ENCODE measurements at regions not wholly inside any gene's neighbourhood (a gene's known extent, or its start where the extent isn't known, plus 50 kb on each side); places are given as distances from the start of the nearest gene placed in this dataset.

DNA sequence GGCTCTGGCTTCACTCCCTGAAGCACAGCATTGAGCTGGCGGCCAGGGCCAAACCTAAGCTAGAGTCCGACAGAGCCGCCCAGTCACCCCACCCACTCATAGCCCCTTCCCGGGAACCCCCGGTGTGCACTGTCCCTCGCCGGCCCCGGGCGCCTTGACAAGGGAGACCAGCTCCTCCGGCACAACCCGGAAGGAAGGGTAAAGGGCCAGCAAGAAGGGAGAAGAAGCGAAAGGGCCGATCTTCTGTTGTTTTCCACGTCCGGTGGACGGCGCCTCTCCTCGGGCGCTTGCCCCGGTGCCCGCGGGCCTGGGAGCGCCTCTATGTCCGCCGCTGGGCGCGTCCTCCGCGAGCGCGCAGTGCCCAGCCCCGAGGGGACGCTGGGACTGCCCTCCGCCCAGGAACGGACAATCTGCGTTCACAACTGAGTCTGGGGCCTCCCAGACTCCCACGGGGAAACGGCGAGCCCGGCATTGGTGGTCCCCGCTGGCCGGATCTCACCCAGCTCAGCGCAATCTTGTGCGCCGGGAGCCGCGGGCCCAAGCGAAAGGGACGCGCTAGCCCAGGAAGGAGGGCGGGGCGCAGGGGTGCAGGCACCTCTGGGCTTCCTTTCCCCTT, 172.5 kb upstream of the MIR17HG start:
- DNase-seq: no peak

DNA sequence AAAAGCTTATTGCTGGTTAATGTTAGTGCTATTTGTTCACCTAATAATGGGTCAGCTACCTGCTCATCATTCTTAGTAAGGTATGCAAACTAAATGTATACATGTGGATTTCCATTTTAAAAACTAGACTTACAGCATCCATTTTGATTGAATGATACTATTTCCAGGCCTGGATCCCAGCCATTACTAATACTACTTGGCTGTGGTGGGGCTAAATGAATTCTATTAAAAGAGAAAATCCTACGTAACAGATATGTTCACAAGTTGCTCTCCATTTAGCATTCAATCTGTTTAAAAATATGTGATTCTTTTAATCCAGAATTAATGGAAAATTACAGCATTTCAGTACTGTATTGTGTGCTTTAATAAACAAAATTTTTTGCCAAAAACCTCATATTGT, 169.4 kb upstream of the MIR17HG start:
- DNase-seq: no peak

DNA sequence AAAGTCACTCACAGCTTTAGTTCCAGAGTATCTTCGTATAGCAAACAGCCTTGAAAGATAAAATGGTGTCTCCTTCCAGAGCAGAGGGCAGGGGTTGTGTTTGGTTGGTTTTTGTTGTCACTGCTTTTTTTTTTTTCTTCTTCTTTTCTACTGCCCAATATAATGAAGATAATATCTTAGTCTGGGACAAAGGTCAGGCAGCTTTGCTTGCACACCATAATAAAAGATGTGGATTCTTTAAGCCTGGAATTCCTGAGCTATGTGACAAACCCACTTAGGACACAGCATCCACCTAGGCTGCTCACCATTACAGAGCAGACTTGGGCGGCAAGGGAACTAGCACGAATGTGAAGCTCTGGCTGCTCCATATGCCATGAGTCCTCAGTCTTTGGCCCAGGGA, 165.6 kb upstream of the MIR17HG start:
- no peak for DNase-seq

DNA sequence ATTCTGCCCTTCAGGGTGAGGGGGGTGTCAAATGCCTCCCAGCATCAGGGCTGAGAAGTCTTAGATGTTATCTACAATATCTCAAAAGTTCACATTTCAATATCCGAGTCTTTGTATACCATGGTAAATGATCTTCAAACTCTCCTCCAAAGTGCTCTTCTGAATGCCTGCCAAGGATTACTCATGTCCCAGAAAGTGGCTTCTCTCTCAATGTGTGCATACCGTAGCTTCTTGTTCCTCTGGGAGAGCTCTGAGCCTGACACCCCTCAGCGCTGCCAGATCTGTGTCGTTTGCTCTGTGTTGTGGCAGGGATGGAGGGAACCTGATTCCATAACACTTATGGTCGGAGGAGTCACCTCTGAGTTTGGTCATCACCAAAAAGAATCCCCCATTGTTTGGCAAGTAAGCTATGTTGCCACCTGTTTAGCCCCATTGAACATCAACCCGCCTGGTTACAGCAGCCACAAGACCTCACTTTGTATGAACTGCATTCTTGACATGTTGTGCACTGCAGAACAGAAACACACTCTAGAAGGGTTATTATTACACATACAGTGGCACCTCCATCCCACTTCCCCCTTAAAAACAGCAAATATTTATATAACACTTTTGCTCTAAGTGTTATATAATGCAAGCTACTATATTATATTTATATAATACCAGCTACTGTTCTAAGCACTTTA, 163.1 kb upstream of the MIR17HG start:
- DNase-seq: no peak

DNA sequence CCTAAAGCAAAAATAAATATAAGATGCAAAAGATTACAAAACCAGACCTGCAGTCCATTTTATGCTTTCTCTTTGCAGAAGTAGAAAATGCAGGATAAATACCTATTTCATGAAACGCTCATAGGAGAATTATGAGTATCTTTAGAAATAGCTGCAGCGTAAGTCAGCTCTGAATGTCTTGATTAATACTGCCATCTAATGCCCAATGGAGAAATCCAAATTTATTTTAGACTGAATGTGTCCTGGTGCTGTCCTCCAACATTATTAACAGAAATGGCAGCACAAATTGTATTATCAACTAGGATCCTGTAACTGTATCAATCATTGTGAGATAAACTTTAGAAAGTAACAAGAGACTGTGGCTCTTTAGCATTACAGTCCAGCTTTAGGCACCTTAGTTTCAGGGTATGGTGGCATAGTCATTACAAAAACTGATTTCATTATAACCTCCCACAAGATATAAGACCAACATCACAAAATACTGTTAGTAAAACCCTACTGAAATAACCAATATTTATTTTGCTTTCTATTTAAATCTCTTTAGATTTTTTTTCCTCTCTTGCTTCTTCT, 162.1 kb upstream of the MIR17HG start:
- DNase-seq: peak; percentile 58

DNA sequence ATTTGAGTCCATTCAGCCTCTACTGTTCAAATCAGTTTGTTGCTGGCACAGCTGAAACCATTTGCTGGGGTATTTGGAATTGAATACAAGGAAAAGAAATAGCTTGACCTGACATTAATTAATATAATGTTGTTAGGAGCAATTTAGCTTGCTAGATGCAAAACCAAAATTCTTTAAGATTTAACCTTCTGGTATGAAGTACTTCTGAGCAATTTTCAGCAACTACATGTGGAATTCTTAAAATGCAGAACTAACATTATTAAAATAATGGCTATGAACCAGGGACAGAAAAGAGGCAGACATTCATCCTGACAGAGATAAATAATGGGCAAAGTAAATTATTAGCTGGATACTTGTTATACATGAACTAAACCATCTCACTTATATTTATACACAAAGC, 160.0 kb upstream of the MIR17HG start:
- no peak for DNase-seq

DNA sequence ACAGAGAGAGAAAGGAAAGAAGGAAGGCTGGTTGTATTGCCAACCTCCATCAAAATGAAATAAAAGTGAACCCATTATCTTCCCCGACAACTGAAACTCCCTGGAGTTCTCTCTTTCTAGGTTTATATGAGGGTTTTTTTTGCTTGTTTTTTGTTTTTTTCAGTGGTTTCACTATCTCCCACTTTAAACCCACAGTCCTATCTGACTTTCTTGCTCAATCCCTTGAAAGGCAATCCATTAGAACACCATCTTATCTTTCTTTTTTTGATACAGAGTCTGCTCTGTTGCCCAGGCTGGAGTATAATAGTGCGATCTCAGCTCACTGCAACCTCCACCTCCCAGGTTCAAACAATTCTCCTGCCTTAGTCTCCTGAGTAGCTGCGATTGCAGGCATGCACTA, 158.0 kb upstream of the MIR17HG start:
- DNase-seq: no peak

DNA sequence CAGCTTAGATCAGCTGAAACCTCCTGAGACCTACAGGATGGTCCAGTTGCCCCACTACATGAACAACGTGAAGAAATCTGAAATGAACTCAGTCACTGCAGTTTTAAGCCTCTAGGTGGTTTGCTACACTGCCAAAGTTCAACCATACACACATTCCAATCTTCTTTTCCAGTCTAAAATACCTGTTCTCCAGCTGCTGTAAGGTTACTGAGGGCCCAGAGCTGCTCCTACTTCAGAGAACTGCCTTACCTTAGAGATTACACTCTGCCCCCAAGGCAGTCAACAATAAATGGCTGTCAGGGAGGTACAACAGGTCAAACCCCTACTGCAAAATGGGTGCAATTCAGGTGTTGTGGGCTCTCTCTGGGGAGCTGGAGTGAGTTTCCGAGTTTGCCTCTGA, 154.1 kb upstream of the MIR17HG start:
- DNase-seq: no peak

DNA sequence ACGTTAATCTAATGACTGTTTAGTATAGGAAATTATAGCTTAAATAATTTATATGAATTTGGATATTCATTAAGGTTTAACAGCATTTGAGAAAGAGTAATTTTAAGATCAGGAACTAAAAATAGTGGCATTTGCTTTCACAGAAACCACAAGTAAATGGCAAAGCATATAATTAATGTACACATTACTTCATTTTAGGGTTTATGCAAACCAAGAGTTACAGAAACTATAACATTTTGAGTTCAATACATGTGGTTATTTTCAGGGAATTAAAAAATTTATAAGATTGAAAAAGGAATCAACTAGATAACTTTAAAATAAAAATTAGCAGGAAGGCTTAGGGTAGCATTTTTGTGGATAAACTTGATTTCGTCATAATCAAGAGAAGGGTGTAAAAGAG, 151.7 kb upstream of the MIR17HG start:
- no peak for DNase-seq

DNA sequence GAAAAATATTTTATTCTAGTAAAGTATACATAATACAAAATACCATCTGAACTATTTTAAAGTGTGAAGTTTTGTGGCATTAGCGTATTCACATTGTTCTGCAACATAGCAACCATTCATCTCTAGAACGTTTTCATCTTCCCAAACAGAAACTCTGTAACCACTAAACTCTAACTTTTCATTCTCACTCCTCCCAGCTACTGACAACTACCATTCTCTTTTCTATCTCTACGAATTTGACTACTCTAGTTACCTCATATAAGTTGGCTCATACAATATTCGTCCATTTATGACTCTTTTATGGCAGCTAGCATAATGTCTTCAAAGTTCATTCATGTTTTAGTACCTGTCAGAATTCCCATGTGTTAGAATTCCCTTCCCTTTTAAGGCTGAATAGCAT, 150.5 kb upstream of the MIR17HG start:
- DNase-seq: no peak

DNA sequence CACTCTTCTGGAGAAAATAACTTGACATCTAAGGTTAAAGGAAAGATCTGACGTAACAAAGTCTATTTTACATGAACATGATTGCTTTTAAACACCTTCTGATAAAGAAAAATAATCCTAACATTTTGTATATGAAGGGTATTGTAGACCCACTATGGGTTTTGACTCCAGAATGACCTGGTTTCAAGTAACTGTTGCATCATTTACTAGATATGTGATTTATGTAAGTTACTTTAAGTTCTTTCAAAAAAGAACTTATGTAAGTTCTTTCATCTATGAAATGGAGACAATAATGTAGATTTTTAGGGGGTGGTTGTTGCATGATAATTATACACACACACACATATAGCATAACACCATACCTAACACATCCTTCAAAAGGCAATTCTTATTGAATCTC, 147.6 kb upstream of the MIR17HG start:
- no peak for DNase-seq

DNA sequence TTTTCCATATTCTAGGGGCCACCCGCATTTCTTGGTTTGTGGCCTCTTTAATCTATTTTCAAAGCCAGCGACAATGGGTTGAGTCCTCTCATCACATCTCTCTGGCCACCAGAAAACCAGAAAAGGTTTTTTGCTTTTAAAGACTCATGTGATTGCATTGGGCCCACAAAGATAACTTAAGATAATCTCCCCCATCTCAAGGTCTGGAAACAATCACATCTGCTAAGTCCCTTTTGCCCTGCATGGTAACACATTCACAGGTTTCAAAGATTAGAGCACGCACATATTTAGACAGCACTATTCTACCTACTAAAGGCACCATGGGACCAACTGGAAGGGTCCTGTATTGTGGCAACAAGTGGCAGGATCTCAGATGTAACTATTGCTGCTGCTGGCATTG, 147.0 kb upstream of the MIR17HG start:
- DNase-seq: no peak

DNA sequence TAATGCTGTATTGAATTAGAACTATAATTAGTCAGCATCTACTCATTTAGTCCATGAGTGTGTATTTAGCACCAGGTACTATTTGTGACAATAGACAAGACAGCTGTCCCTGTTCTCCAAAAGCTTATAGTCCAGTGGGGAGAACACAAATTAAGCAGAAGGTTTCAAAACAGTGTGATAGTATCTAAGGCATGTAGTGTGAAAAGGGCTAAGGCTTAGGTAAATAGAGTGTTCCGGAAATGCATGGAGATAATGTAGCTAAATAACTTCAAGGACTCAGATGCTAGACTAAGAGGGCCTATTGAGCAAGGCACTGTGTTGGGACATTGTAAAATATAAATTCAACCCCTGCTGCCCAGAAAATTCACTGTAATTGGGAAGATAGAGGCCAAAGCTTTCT, 144.1 kb upstream of the MIR17HG start:
- DNase-seq: peak; percentile 18

DNA sequence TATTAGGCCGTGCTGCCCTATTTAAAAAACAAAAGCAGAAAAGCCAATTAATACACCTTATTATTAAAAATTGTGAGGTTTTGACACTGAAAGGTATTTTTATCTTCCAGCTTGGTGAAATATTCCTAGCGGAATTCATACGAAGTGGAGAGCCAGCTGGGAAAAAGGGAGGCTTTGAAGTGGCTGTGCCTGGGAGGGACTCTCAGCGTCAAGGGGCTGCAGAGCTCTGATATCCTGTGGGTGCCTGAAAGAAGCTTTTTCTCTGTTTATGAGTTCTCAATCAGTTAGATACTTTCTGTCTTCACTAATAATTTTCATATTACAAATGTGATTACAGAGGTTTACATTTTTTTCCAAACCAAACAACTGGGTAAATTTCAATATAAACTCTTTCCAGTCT, 140.2 kb upstream of the MIR17HG start:
- no peak for DNase-seq

DNA sequence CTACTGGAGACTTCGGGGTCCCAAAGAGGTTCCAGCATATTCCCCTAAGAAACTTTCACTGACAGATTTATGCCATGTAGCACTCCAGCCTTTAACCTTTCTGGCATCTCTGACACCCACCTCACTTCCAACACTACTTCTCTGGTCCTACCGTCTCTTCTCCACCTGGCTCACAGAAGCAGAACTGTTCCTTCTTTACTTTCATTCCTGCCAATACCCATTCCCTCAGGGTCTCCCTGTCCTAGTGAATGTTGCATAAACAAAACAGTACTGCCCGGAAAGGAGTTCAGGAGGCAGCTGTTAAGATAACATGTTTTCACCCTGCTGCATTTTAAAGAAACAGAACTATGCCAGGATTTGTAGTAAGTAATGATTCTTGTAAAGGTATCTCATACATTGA, 136.0 kb upstream of the MIR17HG start:
- DNase-seq: no peak

DNA sequence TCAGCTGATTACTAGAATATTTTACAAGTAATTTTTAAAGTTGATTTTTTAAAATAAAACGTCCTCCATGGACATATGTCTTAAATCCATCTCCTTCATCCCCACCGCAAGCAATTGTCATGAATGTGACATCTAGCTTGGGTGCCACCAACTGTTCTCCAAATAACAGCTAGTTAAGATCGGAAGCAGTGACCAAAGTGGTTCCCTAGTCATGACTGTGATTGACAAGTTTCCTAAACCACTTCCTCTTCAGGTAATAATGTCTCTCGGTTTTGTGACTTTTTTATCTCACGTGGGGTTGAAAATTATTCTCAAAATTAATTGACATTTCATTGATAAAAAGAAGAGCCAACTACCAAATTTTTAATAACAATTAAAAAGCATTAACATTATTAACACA, 135.3 kb upstream of the MIR17HG start:
- DNase-seq: no peak

DNA sequence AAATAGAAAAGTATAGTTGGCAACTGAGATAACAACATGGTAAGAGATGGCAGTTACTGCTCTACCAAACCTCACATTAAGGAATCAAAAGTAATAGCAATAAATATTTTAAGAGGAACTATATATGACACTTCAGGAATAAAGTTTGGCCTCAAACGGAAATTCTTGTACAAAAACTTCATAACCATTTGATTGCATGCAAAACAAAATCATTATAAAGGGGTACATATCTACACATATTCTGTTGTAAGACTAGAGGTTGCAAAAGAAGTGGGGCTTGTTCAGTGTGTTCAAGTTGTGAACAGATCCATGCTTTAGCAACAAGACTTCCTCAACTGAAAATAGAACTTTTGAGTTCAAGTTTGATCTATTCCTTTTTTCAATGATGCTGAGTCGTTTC, 133.5 kb upstream of the MIR17HG start:
- no peak for DNase-seq

DNA sequence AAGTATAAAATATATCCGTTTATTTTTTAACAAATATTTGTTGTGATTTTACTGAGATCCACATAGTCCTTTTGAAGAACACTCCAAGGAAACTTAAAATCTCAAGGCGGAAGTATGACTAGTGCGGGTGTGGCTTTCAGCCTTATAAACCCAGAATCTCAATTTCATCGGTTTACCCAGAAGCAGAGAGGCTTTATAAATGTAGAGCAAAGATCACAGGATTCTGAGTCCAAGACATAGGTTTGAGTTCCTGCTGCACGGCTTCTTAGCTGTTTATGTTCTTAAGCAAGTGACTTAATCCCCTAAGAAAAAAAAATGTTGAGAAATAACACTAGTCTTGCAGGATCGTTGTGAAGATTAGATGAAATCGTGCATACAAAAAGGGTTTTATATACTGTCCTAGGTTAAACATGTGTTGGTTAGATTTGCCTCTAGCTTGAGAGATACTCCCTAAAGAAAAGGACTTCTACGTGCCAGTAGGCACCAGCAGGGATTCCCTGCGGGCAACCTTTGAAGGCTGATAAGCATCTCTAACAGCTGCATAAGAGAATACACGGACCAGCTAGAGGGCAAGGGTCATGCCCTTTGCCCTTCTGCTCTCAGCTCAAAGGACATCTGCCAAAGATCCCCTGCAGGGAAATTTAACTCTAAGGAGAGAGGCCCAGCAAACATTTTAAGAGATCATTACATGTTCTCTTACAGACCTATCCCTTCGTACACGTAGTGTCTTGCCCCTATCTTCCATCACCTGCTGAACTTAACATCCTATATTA, 130.4 kb upstream of the MIR17HG start:
- no peak for DNase-seq

DNA sequence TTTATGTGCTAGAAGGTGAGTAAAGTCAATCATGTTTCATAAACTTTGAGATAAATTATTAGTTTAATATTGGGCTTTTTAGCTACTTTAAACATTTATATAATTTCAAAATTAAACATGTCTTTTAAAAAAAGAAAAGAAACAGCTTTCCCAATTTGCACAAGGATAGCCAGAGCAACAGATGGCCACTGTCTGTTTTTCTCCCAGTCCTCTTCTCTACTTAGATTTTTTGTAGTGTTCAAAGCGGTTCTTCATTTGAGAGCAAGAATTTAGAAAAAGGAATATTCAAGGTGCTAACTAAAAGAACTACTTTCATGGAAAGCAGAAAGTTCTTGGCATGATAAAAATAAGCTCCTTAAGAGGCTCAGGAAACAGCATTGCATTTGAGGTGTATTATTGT, 128.3 kb upstream of the MIR17HG start:
- DNase-seq: no peak

DNA sequence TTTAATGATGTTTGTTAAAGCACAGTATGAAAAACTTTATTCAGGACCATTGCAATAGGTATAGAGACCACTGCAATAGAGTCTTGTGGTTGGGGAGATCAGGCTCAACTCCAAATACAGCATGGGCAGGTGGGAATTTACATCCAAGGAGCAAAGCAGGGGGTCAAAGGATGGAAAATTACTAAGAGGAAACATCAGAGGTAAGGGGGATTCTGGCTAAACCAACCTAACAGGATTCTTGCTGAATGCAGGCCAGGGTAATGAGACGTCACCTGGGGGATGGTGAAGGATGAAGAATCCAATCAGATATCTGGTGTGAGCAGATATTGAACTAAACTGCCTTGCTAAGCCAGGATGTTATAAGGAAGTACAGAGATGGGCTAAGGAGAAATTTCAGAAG, 126.6 kb upstream of the MIR17HG start:
- no peak for DNase-seq

DNA sequence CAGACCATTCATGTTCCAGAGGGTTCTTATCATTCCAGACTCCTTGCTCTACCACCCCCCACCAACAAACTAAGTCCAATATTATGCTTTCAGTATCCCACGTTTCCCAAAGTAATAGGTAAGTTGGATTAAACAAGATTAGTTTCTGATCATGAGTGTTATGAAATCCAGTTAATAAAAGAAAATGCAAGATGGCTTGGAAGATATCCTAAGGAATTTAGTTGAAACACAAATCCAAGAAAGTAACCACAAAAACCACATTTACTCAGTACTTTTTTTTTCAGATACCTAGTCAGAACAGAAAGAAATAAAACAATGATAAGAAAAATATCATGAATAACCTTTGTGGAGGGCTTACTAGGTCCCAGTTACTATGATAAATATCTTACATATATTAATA, 119.4 kb upstream of the MIR17HG start:
- no peak for DNase-seq

DNA sequence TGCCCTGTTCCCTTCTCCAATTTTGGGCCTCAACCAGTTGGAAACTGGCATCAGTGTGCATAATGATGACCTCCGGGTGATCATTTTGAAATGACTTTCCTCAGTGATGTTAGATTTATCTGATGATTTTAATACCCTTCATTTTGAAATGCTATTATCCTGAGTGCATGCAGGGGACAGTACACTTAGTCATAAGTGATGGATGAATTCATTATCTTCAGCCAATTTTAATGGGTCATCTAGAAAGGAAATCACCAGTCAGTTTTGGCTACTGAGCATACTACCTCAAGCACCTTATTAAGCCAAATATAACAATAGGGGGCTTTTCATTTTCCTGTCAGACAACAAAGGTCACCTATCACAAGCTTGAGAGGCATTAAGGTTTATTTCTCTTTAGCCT, 118.5 kb upstream of the MIR17HG start:
- DNase-seq: no peak

DNA sequence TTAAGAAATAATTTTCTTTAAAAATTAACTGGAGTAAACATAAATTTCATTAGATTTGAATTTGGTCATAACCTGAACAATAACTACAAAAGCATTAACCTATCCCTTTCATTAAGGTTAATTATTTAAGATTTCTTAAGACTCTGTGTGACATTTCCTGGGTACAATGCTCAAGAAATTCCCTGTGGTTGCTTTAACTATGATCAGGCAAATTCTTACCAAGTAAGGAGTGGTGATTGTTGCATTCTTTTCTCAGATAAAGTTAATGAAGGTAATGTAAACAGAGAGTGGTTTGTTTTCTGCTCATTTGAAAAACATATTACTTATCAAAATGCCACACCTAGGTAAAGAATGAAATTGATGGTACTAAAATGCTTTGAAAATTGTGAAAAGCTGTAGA, 114.8 kb upstream of the MIR17HG start:
- DNase-seq: no peak

DNA sequence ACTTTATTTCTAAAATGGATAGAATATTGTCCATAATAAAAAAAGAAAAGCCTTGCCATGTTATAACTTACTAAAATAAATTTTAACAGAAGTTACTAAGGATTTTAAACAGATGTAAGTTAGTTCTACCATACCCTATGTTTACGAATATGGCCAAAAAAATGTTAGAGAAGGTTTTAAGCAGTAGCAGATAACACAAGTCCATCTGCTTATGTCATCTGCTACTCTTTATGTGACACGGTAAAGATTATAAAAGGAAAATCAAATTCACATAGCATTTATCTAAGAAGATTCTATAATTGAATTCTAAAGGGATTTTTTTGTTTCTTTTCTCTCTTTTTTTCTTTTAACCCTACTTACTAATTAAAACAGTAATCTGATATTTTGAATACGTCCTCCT, 114.2 kb upstream of the MIR17HG start:
- no peak for DNase-seq
